ENCODE measurements at regions not wholly inside any gene's neighbourhood (a gene's known extent, or its start where the extent isn't known, plus 50 kb on each side); places are given as distances from the start of the nearest gene placed in this dataset.

- Histone ChIP-seq H3K4me1 (no peaks in the 10 kb centered on the region), H3K9me3 (no peaks in the 10 kb centered on the region), H3K27me3 (no peaks in the 10 kb centered on the region), H3K4me3 (no peak overlapping the region), H3K27ac (no peak overlapping the region), H3K36me3 (no peaks in the 10 kb centered on the region)
- DNase-seq = no peak
- TF ChIP-seq POLR2A (IDR thresholded peaks at IDR 0.05) (no peak), CTCF (IDR thresholded peaks at IDR 0.05) (no peak)
These were observed 112.9 kb upstream of the JAZF1 start for GRCh38 chr7:28293527-28293835.

- no peaks in the 10 kb centered on the region for H3K36me3 ChIP-seq
- no peaks in the 10 kb centered on the region for H3K9me3 ChIP-seq
- no peak overlapping the region for H3K27ac ChIP-seq
- H3K4me1 ChIP-seq = no peaks in the 10 kb centered on the region
- no peak overlapping the region for H3K4me3 ChIP-seq
- DNase-seq = peak in 1 of 3 donors; percentile 60
- H3K27me3 ChIP-seq = no peaks in the 10 kb centered on the region
- TF ChIP-seq POLR2A (IDR thresholded peaks at IDR 0.05) (no peak), CTCF (IDR thresholded peaks at IDR 0.05) (peak in 3 of 6 experiments; percentile 23 to 28 (median 27))
These were observed 115.5 kb upstream of the CREB5 start for GRCh38 chr7:28296571-28297483.

GRCh38 chr7:28297801-28298459, 114.4 kb upstream of the CREB5 start:
- H3K9me3 ChIP-seq = no peaks in the 10 kb centered on the region
- no peaks in the 10 kb centered on the region for H3K27me3 ChIP-seq
- no peak overlapping the region for H3K27ac ChIP-seq
- peak in 2 of 3 donors; percentile 36 to 58 for DNase-seq
- no peak for TF ChIP-seq POLR2A (IDR thresholded peaks at IDR 0.05)
- H3K4me3 ChIP-seq = no peak overlapping the region
- H3K36me3 ChIP-seq = no peaks in the 10 kb centered on the region
- H3K4me1 ChIP-seq = no peaks in the 10 kb centered on the region

- TF ChIP-seq CTCF (IDR thresholded peaks at IDR 0.05) = peak in 3 of 6 experiments; percentile 28 to 30 (median 30)
- TF ChIP-seq POLR2A (IDR thresholded peaks at IDR 0.05) = no peak
- H3K27me3 ChIP-seq = no peaks in the 10 kb centered on the region
- no peak overlapping the region for H3K27ac ChIP-seq
- H3K4me3 ChIP-seq = no peak overlapping the region
- H3K4me1 ChIP-seq = no peaks in the 10 kb centered on the region
- H3K36me3 ChIP-seq = no peaks in the 10 kb centered on the region
- no peaks in the 10 kb centered on the region for H3K9me3 ChIP-seq
- no peak for DNase-seq
These were observed 113.3 kb upstream of the CREB5 start for GRCh38 chr7:28298870-28299518.

GRCh38 chr7:28299556-28299955, 112.8 kb upstream of the CREB5 start:
- Histone ChIP-seq H3K4me3 (no peak overlapping the region), H3K36me3 (no peaks in the 10 kb centered on the region), H3K27ac (no peak overlapping the region), H3K4me1 (no peaks in the 10 kb centered on the region), H3K27me3 (no peaks in the 10 kb centered on the region), H3K9me3 (no peaks in the 10 kb centered on the region)
- DNase-seq = no peak
- TF ChIP-seq CTCF (IDR thresholded peaks at IDR 0.05) (no peak), POLR2A (IDR thresholded peaks at IDR 0.05) (no peak)

- H3K9me3 ChIP-seq = no peaks in the 10 kb centered on the region
- no peak for TF ChIP-seq CTCF (IDR thresholded peaks at IDR 0.05)
- no peak for TF ChIP-seq POLR2A (IDR thresholded peaks at IDR 0.05)
- no peak for DNase-seq
- no peak overlapping the region for H3K27ac ChIP-seq
- no peak overlapping the region for H3K4me3 ChIP-seq
- H3K4me1 ChIP-seq = no peaks in the 10 kb centered on the region
- no peaks in the 10 kb centered on the region for H3K36me3 ChIP-seq
- H3K27me3 ChIP-seq = no peaks in the 10 kb centered on the region
These were observed 111.8 kb upstream of the CREB5 start for GRCh38 chr7:28300488-28300887.
